OCI-LY1 (cell line): ENCODE measurements at regions not wholly inside any gene's neighbourhood (a gene's known extent, or its start where the extent isn't known, plus 50 kb on each side); places are given as distances from the start of the nearest gene placed in this dataset.

Source experiments
- H2AFZ ChIP-seq: fragments of 200-600 bp; sonication (generic), shearing (Covaris generic); 2 replicates; pipeline ENCODE4 v1.6.0; 2014; ENCODE audit warnings: antibody characterized with exemption, mild to moderate bottlenecking, low read length
- H3F3A ChIP-seq: fragments of 200-600 bp; sonication (generic), shearing (Covaris generic); 2 replicates; pipeline ENCODE4 v1.6.0; 2014; ENCODE audit warnings: mild to moderate bottlenecking, antibody characterized with exemption, low read length, moderate library complexity; ENCODE audit not compliant: insufficient read depth
- H3K27ac ChIP-seq: fragments of 200-600 bp; sonication (generic); 2 replicates; pipeline ENCODE4 v1.5.1; 2014; ENCODE audit warnings: low read length, mixed run types, mild to moderate bottlenecking, low read depth; ENCODE audit not compliant: poor library complexity, severe bottlenecking
- H3K27me3 ChIP-seq: fragments of 200-600 bp; sonication (generic); 2 replicates; pipeline ENCODE4 v1.6.0; 2014; ENCODE audit warnings: antibody characterized with exemption, mild to moderate bottlenecking, low read length, moderate library complexity; ENCODE audit not compliant: insufficient read depth
- H3K36me3 ChIP-seq: fragments of 200-600 bp; sonication (generic); 2 replicates; pipeline ENCODE4 v1.6.1; 2014; ENCODE audit warnings: mild to moderate bottlenecking, antibody characterized with exemption, low read length, moderate library complexity, mixed read lengths; ENCODE audit not compliant: insufficient read depth
- H3K4me1 ChIP-seq: fragments of 200-600 bp; sonication (generic); 2 replicates; pipeline ENCODE4 v1.5.1; 2014; ENCODE audit warnings: mild to moderate bottlenecking, low read length, moderate library complexity; ENCODE audit not compliant: insufficient read depth, severe bottlenecking
- H3K4me2 ChIP-seq: fragments of 200-600 bp; sonication (generic), shearing (Covaris generic); 2 replicates; pipeline ENCODE4 v1.6.1; 2014; ENCODE audit warnings: low read length
- H3K4me3 ChIP-seq: fragments of 200-600 bp; sonication (generic); 2 replicates; pipeline ENCODE4 v1.5.1; 2014; ENCODE audit warnings: low read length, low read depth, mild to moderate bottlenecking, mixed read lengths; ENCODE audit not compliant: poor library complexity, severe bottlenecking
- H3K79me2 ChIP-seq: fragments of 200-600 bp; shearing (Covaris generic); 2 replicates; pipeline ENCODE4 v1.6.1; 2016; ENCODE audit warnings: mixed run types, low read length, mixed read lengths; ENCODE audit not compliant: insufficient read depth
- H3K9ac ChIP-seq: fragments of 200-600 bp; sonication (generic), shearing (Covaris generic); 2 replicates; pipeline ENCODE4 v1.6.1; 2014; ENCODE audit warnings: mild to moderate bottlenecking, low read length, mixed read lengths
- H3K9me2 ChIP-seq: fragments of 200-600 bp; sonication (generic), shearing (Covaris generic); 2 replicates; pipeline ENCODE4 v1.6.1; 2014; ENCODE audit warnings: low read depth, mild to moderate bottlenecking, low read length, mixed read lengths
- H3K9me3 ChIP-seq: fragments of 200-600 bp; shearing (Covaris generic); 2 replicates; pipeline ENCODE4 v1.6.1; 2014; ENCODE audit warnings: low read length, mixed read lengths
- H4K20me1 ChIP-seq: fragments of 200-600 bp; sonication (generic), shearing (Covaris generic); 2 replicates; pipeline ENCODE4 v1.6.0; 2016; ENCODE audit warnings: mild to moderate bottlenecking, low read length; ENCODE audit not compliant: insufficient read depth
- EZH2 ChIP-seq: fragments of 200-600 bp; sonication (generic), shearing (Covaris generic); IDR thresholded peaks from 2 replicates; pipeline ENCODE4 v1.8.0; 2017; ENCODE audit warnings: borderline replicate concordance, mixed run types, mild to moderate bottlenecking, antibody characterized with exemption, low read length, moderate library complexity, mixed read lengths
- TF ChIP-seq, protein P1 (sequence below): fragments of 200-600 bp; sonication (generic), shearing (Covaris generic); IDR thresholded peaks from 2 replicates; pipeline ENCODE4 v1.5.1; 2017; ENCODE audit warnings: mild to moderate bottlenecking, antibody characterized with exemption, low read length, moderate library complexity, mixed read lengths

DNA sequence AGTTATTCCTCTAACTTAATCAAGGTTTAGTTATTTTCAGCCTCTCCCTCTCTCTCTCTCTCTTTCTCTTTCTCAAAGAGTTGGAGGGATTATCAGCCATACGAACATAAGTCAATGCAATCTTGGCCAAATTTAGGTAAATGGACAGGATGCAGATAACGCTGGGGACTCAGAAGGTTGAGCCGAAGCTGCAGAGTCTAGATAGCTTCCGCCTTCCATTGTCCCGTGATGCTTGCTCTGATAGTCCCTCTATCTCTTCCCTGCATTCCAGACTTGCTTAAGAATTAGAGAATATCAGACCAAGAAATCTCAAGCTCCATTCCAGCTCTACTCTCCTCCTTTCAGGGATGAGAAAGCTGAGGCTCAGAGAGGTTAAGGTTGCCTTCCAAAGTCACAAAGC lies 502.8 kb upstream of the TNP1 start:
- TF ChIP-seq, protein P1, sequence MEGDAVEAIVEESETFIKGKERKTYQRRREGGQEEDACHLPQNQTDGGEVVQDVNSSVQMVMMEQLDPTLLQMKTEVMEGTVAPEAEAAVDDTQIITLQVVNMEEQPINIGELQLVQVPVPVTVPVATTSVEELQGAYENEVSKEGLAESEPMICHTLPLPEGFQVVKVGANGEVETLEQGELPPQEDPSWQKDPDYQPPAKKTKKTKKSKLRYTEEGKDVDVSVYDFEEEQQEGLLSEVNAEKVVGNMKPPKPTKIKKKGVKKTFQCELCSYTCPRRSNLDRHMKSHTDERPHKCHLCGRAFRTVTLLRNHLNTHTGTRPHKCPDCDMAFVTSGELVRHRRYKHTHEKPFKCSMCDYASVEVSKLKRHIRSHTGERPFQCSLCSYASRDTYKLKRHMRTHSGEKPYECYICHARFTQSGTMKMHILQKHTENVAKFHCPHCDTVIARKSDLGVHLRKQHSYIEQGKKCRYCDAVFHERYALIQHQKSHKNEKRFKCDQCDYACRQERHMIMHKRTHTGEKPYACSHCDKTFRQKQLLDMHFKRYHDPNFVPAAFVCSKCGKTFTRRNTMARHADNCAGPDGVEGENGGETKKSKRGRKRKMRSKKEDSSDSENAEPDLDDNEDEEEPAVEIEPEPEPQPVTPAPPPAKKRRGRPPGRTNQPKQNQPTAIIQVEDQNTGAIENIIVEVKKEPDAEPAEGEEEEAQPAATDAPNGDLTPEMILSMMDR = no peak
- H3K9me3 ChIP-seq = no peaks in the 10 kb centered on the region
- no peaks in the 10 kb centered on the region for H3F3A ChIP-seq
- H3K27me3 ChIP-seq = no peaks in the 10 kb centered on the region
- H4K20me1 ChIP-seq = no peaks in the 10 kb centered on the region
- H3K4me2 ChIP-seq = no peak overlapping the region
- H3K27ac ChIP-seq = no peak overlapping the region
- no peak overlapping the region for H2AFZ ChIP-seq
- no peak overlapping the region for H3K4me3 ChIP-seq
- H3K9me2 ChIP-seq = no peaks in the 10 kb centered on the region
- H3K4me1 ChIP-seq = no peaks in the 10 kb centered on the region
- H3K36me3 ChIP-seq = no peaks in the 10 kb centered on the region
- H3K9ac ChIP-seq = no peak overlapping the region
- H3K79me2 ChIP-seq = no peaks in the 10 kb centered on the region

DNA sequence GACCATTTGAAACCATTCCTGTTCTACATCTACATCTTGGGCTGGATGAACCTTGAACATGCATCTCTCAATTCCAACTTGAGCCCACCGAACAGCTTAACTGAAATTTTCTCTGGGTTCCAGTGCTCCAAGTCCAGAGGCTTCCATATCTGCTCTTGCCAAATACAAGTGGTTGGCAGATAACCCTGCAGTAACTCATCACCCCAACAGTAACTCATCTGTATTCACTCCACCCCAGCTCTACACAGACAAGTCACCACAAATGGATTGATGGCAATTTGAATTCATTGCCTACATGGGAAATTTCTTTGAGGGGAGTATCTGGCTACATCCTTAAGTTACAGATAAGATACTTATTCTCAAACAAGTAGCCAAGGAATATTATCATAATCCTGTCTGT lies 502.4 kb upstream of the TNP1 start:
- H3F3A ChIP-seq = no peaks in the 10 kb centered on the region
- H3K4me3 ChIP-seq = no peak overlapping the region
- no peak overlapping the region for H2AFZ ChIP-seq
- H3K27me3 ChIP-seq = no peaks in the 10 kb centered on the region
- no peak overlapping the region for H3K9ac ChIP-seq
- H4K20me1 ChIP-seq = no peaks in the 10 kb centered on the region
- H3K9me3 ChIP-seq = no peaks in the 10 kb centered on the region
- H3K4me2 ChIP-seq = no peak overlapping the region
- H3K27ac ChIP-seq = no peak overlapping the region
- H3K36me3 ChIP-seq = no peaks in the 10 kb centered on the region
- H3K9me2 ChIP-seq = no peaks in the 10 kb centered on the region
- TF ChIP-seq, protein P1 = no peak
- no peak for TF ChIP-seq EZH2
- no peaks in the 10 kb centered on the region for H3K4me1 ChIP-seq
- no peaks in the 10 kb centered on the region for H3K79me2 ChIP-seq

DNA sequence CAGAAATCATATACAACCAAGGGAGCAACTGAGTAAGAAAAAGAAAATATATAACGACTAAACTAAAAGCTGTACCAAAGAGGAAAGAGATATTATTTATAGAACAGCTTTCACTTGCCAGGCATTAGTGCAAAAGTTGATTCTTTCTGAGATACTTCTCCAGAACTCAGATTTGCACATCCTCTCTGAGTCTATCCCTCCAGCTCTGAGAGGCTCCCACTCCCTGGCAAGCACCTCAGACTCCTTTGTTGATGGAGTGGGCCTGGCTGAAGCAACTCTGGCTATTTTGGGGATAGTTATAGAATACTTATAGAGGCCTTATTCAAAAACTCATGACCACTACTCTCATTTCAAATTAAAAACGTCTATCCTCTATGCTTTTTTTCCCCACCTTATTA lies 501.6 kb upstream of the TNP1 start:
- H3K36me3 ChIP-seq = no peaks in the 10 kb centered on the region
- H3K9me3 ChIP-seq = no peaks in the 10 kb centered on the region
- TF ChIP-seq, protein P1 = no peak
- TF ChIP-seq EZH2 = no peak
- no peaks in the 10 kb centered on the region for H3F3A ChIP-seq
- H3K9me2 ChIP-seq = no peaks in the 10 kb centered on the region
- no peaks in the 10 kb centered on the region for H3K79me2 ChIP-seq
- H3K27ac ChIP-seq = no peak overlapping the region
- no peaks in the 10 kb centered on the region for H3K27me3 ChIP-seq
- no peak overlapping the region for H3K9ac ChIP-seq
- no peak overlapping the region for H3K4me3 ChIP-seq
- no peaks in the 10 kb centered on the region for H3K4me1 ChIP-seq
- no peak overlapping the region for H2AFZ ChIP-seq
- no peaks in the 10 kb centered on the region for H4K20me1 ChIP-seq
- no peak overlapping the region for H3K4me2 ChIP-seq
